Neutrophil (primary cell): ENCODE measurements at regions not wholly inside any gene's neighbourhood (a gene's known extent, or its start where the extent isn't known, plus 50 kb on each side); places are given as distances from the start of the nearest gene placed in this dataset.

ENCODE experiments used
- H3K27ac ChIP-seq: fragments of 200-600 bp; sonication (generic); 2 replicates; pipeline ENCODE4 v1.5.1; 2016; ENCODE audit warnings: mild to moderate bottlenecking, moderate library complexity
- H3K27me3 ChIP-seq: fragments of 200-600 bp; sonication (generic); 2 replicates; pipeline ENCODE4 v1.6.0; 2016; ENCODE audit warnings: mild to moderate bottlenecking
- H3K36me3 ChIP-seq: fragments of 200-600 bp; sonication (generic); 2 replicates; pipeline ENCODE4 v1.5.1; 2017
- H3K4me1 ChIP-seq, 2 experiments: fragments of 200-600 bp in 1 of 2; sonication (generic) in 1 of 2; 1 replicate in 1 of 2; 2 replicates in 1 of 2; pipeline versions ENCODE4 v1.5.1 to v1.6.1; 2013 to 2016; ENCODE audit warnings: low read depth in 1 of 2, low read length in 1 of 2, mild to moderate bottlenecking in 1 of 2, moderate library complexity in 1 of 2; ENCODE audit not compliant: control insufficient read depth in 1 of 2, insufficient read depth in 1 of 2
- H3K4me3 ChIP-seq, 2 experiments: fragments of 200-600 bp in 1 of 2; sonication (generic) in 1 of 2; 1 replicate in 1 of 2; 2 replicates in 1 of 2; pipeline ENCODE4 v1.5.1; 2013 to 2016; ENCODE audit warnings: low read depth in 1 of 2, low read length in 1 of 2, mild to moderate bottlenecking in 1 of 2, moderate library complexity in 1 of 2
- H3K9me3 ChIP-seq: fragments of 200-600 bp; sonication (generic); 2 replicates; pipeline ENCODE4 v1.5.1; 2016
- TF ChIP-seq, protein P1 (sequence below): fragments of 200-600 bp; sonication (generic); IDR thresholded peaks from 2 replicates; pipeline ENCODE4 v1.5.1; 2016; ENCODE audit warnings: antibody characterized with exemption

DNA sequence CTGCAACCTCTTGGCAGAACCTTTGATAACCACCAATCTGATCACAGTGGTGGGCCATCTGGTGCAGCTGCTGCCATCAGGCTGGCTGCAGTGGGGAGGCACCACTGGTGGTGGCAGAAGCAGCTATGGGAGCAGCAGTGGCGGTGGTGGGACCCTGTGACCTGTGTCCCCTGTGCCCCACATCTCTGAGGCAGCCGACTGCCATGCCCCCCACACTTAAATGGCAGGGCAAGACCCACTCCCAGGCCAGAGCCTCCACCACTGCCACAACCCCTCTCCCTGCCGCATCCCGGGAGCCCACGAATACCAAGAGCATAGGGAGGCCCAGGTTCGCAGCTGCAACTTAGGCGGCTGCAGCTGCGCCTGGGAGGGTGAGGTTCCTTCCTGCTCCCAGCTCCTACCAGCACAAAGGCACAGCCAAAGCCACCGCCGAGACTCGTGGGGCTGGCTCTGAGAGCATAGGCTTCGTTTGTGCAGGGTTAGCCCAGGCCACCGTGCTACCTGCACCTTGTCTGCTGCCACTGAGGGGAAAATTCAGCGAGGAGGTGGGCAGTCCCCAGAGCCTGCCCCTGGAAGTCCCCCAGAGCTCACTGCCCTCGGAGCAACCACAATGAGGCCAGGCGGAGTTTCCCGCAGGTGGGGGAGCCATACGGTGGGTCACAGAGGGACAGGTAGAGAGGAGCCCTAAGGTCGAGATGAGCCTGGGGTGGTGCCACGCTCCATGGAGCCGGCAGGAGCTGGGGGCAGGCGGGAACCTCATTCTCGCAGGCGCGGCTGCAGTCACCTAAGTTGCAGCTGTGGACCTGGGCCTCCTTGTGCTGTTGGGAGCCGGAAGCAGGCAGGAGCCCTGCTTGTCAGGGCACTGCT lies 518.7 kb downstream of the RWDD3 start:
- no peak overlapping the region for H3K4me3 ChIP-seq
- H3K4me1 ChIP-seq: no peaks in the 10 kb centered on the region
- no peaks in the 10 kb centered on the region for H3K27me3 ChIP-seq
- no peaks in the 10 kb centered on the region for H3K36me3 ChIP-seq
- no peak overlapping the region for H3K27ac ChIP-seq
- TF ChIP-seq, protein P1, sequence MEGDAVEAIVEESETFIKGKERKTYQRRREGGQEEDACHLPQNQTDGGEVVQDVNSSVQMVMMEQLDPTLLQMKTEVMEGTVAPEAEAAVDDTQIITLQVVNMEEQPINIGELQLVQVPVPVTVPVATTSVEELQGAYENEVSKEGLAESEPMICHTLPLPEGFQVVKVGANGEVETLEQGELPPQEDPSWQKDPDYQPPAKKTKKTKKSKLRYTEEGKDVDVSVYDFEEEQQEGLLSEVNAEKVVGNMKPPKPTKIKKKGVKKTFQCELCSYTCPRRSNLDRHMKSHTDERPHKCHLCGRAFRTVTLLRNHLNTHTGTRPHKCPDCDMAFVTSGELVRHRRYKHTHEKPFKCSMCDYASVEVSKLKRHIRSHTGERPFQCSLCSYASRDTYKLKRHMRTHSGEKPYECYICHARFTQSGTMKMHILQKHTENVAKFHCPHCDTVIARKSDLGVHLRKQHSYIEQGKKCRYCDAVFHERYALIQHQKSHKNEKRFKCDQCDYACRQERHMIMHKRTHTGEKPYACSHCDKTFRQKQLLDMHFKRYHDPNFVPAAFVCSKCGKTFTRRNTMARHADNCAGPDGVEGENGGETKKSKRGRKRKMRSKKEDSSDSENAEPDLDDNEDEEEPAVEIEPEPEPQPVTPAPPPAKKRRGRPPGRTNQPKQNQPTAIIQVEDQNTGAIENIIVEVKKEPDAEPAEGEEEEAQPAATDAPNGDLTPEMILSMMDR: no peak
- H3K9me3 ChIP-seq: peaks cover 10% of the 10 kb centered on the region

DNA sequence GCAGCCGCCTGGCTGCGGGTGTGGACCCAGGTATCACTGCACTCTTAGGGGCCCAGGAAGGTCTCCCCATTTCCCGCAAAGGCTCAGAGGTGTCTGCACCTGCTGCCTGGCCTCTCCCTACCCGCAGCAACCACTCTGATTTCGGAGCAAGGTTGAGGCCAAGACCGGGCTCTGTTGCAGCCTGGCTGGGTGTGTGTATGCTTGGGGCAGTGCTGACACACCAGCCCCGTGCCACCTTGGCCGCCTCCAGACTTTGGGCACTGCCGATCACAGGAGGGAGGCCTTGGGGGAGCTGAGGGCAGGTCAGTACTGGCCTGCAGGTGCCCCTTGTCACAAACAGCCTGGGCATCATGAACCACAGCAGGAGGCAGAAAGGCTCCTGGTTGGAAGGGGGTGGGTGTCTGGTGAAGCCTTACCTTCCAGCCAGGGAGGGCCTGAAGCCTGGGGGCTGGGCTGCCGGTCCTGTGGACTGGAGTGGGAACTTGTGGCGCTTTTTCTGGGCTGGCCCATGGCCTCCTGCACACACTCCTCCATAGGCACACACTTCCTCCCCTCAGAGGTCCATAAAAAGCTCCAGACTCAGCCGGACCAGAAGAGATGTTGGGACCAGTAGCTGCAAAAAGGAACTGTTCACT lies 519.5 kb downstream of the RWDD3 start:
- Histone ChIP-seq H3K4me1 (no peaks in the 10 kb centered on the region), H3K27ac (no peak overlapping the region), H3K9me3 (peaks cover 10% of the 10 kb centered on the region), H3K36me3 (no peaks in the 10 kb centered on the region), H3K27me3 (no peaks in the 10 kb centered on the region), H3K4me3 (no peak overlapping the region)
- TF ChIP-seq, protein P1: no peak

DNA sequence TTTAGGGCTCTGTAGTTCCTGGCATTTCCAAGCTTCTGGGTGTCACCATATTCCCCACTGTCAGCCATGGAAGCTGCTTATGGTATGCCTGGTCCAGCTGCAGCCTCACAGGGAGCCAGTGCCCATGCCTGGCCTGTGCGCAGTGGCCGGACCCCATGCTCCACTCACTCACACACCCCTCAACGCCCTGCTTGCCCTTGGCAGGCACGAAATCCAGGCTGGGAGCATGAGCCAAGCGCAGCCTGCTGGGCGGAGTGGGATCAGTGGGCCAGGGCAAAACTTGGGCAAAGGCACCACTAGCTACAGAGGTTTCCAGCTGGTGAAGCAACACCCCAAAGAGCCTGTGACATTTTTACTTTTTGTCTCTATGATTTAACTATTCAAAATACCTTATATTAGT lies 520.4 kb downstream of the RWDD3 start:
- Histone ChIP-seq H3K4me3 (no peak overlapping the region), H3K36me3 (no peaks in the 10 kb centered on the region), H3K27ac (no peak overlapping the region), H3K9me3 (peaks cover 10% of the 10 kb centered on the region), H3K27me3 (no peaks in the 10 kb centered on the region), H3K4me1 (no peaks in the 10 kb centered on the region)
- TF ChIP-seq, protein P1: no peak

DNA sequence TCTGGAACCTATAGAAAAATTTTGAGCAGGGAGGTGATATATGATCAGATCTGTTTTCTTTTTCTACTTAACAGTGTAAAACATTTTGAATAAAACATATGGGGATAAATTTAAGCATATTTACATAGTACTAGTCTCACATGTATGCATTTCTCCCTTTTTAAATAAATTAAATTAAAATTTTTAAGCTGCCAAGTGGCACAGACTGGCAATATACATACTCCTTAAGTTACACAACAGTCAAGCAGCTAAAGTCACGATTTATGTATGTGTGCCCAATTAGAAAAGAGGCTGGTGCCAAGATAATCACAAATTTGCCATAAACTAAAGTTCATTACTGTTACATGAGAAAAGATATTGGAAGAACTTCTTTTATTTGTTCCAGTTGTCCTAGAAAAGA lies 532.0 kb downstream of the RWDD3 start:
- TF ChIP-seq, protein P1: no peak

DNA sequence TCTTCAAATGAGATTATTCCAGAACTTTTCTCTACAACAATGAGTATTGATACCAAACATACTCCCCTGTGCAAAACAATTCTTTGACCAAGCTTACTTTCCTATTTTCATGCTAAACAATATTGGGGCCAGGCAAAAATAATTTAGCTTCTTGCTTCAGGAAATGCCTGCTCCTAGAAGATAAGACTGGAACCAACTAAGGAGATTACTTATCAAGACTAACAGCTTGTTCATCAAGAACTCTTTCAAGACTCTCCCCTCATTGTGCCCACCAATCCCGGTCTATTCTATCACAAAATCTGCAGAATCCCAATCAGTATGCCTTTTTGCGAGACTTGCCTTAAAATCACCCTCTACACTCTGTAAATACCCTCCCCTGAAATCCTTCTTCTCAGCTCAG lies 536.6 kb downstream of the RWDD3 start:
- no peaks in the 10 kb centered on the region for H3K27me3 ChIP-seq
- no peak overlapping the region for H3K27ac ChIP-seq
- no peak overlapping the region for H3K4me3 ChIP-seq
- no peaks in the 10 kb centered on the region for H3K4me1 ChIP-seq
- H3K36me3 ChIP-seq: no peaks in the 10 kb centered on the region
- H3K9me3 ChIP-seq: no peaks in the 10 kb centered on the region
- TF ChIP-seq, protein P1: no peak

More for the DNA sequence above, 532.0 kb downstream of the RWDD3 start:
- H3K36me3 ChIP-seq: no peaks in the 10 kb centered on the region
- H3K4me3 ChIP-seq: no peak overlapping the region
- no peak overlapping the region for H3K27ac ChIP-seq
- H3K27me3 ChIP-seq: no peaks in the 10 kb centered on the region
- no peaks in the 10 kb centered on the region for H3K4me1 ChIP-seq
- H3K9me3 ChIP-seq: no peaks in the 10 kb centered on the region
